ENCODE measurements at regions not wholly inside any gene's neighbourhood (a gene's known extent, or its start where the extent isn't known, plus 50 kb on each side); places are given as distances from the start of the nearest gene placed in this dataset.

DNA sequence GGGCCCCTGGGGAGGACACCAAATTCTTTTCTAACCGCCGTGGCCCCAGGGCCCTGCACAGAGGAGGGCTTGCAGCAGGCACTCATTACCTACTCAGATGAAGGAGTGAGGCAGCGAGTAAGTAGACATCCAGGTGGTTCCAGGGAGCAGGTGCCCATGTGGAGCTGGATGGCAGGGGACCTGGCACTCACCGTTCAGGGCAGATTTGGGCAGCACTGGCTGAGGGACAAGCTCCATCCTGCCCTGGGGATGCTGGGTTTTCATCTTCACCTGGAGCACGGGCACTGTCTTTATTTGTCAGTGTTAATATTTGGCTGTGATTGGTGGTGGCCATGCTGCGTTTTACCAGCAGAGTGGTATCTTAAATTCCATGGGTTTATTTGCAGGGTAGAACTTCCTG lies 1182.7 kb downstream of the BRD1 start:
- DNase-seq (ENCODE audit: extremely low read depth, low read depth): no peak
- TF ChIP-seq, protein P1, sequence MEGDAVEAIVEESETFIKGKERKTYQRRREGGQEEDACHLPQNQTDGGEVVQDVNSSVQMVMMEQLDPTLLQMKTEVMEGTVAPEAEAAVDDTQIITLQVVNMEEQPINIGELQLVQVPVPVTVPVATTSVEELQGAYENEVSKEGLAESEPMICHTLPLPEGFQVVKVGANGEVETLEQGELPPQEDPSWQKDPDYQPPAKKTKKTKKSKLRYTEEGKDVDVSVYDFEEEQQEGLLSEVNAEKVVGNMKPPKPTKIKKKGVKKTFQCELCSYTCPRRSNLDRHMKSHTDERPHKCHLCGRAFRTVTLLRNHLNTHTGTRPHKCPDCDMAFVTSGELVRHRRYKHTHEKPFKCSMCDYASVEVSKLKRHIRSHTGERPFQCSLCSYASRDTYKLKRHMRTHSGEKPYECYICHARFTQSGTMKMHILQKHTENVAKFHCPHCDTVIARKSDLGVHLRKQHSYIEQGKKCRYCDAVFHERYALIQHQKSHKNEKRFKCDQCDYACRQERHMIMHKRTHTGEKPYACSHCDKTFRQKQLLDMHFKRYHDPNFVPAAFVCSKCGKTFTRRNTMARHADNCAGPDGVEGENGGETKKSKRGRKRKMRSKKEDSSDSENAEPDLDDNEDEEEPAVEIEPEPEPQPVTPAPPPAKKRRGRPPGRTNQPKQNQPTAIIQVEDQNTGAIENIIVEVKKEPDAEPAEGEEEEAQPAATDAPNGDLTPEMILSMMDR (IDR thresholded peaks at IDR 0.05; ENCODE audit: low read depth, low read length, missing control alignments): no peak
- no peak overlapping the region for H3K4me3 ChIP-seq (replicated peaks; ENCODE audit: low read depth, low read length)

DNA sequence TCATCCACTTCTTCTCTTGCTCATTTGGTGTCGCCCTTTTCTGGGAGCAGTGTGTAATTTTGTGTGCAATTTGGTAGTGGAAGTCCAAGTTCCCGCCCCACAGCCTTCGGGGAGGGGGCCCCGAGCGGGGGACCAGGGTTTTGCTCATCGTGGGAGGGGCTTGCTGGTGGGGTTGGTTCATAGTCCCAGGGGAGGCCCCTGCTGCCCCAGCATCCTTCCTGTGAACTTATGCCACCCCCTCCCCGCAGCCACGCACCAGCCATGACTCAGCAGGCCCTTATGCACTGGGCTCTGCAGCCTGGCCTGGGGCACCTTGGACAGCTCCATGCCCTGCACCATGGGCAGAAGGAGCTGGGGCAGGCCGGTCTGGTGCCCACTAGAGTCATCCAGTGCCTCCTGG lies 1183.6 kb downstream of the BRD1 start:
- no peak for DNase-seq (ENCODE audit: extremely low read depth, low read depth)

DNA sequence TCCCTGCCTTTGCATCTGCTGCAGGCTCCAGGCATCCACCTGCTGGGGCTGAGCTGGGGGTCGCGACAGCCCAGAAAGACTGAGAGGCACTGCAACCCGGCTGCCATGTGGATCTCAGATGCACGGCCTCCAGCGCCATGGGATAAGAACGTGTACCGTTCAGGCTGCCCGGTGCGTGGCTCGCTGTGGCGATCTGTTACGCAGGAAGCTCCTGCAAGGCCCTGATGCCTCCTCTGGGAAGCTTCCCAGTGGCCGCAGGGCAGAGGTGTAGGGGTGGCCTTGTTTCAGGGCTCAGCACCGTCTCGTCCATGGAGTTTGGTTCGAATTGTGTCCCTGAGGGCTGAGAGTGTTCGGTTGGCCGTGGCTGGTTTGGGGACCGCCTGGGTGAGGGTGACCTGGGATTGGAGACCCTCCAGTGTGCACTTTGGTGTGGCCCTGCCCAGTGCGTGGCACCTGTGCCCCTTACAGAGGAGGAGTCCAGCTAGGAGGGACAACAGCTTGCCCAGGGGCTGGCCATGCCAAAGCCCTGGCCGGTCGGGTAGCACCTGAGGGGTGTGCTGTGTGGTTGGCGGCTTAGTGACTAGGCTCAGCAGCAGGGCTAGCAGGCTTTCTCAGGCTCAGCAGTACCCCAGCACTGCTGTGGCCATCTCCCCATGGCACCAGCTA lies 1184.5 kb downstream of the BRD1 start:
- no peak overlapping the region for H3K4me3 ChIP-seq (replicated peaks; ENCODE audit: low read depth, low read length)
- TF ChIP-seq, protein P1 (IDR thresholded peaks at IDR 0.05; ENCODE audit: low read depth, low read length, missing control alignments): no peak
- DNase-seq (ENCODE audit: extremely low read depth, low read depth): no peak

More for the DNA sequence above, 1183.6 kb downstream of the BRD1 start:
- H3K4me3 ChIP-seq (replicated peaks; ENCODE audit: low read depth, low read length): no peak overlapping the region
- TF ChIP-seq, protein P1 (IDR thresholded peaks at IDR 0.05; ENCODE audit: low read depth, low read length, missing control alignments): no peak

DNA sequence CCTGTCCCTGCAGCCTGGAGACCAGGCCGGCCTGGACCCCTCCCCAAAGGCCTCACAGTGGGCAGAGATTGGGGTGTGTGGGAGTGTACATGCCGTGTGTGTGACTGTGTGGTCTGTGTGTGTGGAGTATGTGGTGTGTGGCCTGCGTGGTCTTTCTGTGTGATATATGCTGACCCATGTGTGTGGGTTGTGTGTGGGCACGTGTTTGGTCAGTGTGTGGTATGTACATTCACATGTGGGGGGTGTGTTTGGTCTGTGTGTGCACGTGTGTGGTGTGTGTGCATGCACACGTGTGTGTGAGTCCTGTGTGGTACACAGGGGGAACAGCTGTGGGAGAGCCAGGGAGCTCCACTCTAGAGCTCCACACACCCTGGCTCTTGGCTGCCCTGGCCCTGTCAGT lies 1185.1 kb downstream of the BRD1 start:
- TF ChIP-seq, protein P1 (IDR thresholded peaks at IDR 0.05; ENCODE audit: low read depth, low read length, missing control alignments): no peak
- DNase-seq (ENCODE audit: extremely low read depth, low read depth): no peak
- H3K4me3 ChIP-seq (replicated peaks; ENCODE audit: low read depth, low read length): no peak overlapping the region

DNA sequence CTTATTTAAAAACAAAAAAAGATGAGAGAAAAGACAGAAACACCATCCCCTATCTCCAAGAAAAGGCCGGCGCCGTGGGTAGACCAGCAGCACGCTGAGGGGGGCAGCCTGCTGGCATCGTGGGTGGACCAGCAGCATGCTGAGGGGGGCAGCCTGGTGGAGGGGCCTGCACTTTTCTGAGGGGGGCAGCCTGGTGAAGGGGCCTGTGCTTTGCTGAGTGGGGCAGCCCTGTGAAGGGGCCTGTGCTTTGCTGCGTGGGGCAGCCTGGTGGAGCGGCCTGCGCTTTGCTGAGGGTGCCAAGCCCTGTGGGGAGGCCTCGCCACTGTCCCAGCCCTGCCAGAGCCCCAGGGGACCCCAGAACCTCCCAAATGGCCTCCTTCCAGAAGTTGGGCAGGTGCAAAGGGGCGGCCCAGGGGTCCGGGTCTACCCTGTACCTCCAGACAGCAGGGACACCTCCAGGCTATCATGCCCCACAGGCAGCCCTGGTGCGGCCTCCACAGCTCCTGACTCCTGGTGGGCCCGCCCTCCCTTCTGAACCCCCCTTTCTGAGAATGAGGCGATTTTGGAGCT lies 1185.7 kb downstream of the BRD1 start:
- no peak overlapping the region for H3K4me3 ChIP-seq (replicated peaks; ENCODE audit: low read depth, low read length)
- TF ChIP-seq, protein P1 (IDR thresholded peaks at IDR 0.05; ENCODE audit: low read depth, low read length, missing control alignments): no peak
- no peak for DNase-seq (ENCODE audit: extremely low read depth, low read depth)

DNA sequence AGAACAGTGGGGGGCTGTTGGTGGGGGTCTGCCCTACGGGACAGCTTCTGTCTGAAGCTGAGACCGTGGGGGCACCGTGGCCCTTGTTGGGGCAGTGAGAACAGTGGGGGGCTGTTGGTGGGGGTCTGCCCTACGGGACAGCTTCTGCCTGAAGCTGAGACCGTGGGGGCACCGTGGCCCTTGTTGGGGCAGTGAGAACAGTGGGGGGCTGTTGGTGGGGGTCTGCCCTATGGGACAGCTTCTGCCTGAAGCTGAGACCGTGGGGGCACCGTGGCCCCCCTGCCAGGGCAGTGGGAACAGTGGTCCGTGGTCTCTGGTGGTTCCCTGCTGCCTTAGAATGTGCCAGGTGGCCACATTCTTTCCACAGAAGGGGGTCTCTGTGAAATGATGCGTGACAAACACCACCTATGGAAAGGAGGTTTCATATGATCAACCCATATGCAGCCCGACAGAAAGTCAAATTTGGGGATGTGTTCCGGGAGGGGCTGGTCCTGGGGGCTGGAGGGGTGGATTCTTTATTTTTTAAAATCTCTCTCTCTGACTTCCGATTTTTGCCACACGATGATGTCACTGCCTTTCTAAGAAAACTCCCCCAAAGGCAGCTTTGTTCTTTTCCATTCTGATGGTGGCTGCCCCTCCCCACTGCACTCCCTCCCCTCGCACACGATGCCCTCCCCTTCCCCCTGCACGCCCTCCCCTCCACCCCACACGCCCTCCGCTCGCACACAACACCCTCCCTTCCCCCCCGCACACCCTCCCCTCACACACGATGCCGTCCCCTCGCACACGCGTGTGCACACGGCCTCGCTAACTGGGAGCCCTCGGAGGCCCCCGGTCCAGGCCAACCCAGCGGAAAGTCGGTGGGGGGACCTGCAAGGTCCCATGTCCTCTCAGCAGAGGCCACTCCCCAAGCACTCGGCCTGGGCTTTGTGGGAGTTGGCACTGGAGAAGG lies 1186.5 kb downstream of the BRD1 start:
- TF ChIP-seq, protein P1 (IDR thresholded peaks at IDR 0.05; ENCODE audit: low read depth, low read length, missing control alignments): no peak
- H3K4me3 ChIP-seq (replicated peaks; ENCODE audit: low read depth, low read length): no peak overlapping the region
- DNase-seq (ENCODE audit: extremely low read depth, low read depth): no peak
